ENCODE measurements at regions not wholly inside any gene's neighbourhood (a gene's known extent, or its start where the extent isn't known, plus 50 kb on each side); places are given as distances from the start of the nearest gene placed in this dataset.
"Not testable (repeated sequence)": the region's sequence is repeated elsewhere in the genome, so short reads cannot be mapped to it uniquely, and the experiment has no call there.

DNA sequence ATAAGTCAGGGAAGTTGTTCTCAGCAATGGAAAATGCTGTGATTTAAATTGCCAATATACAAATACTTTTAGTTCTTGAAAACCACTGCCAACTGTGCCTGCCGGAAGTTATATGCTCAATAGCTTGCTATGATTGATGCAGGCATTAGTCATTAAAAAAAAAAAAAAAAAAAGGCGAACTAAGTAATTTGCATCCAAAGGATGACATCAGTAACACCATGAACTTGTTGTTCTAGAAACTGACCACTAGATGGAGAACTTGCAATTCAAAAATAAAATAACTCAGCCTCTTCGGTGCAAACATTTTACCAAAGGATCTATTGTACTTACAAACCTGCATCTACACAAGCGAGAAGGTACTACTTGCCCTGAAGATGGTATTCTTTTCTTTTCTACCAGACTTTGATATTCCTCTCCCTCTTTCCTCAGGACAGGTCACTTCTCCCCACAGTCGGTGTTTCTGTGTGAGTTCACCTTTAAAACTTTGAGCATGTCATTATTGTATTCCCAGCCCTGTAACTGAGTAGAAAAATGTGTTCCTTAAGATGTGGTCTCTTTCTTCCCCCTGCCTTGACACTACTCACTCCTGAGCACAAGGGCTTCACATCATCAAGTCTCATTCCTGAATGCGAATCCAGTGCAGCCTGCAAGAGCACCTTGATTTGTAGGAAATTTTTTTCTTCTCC is 115.0 kb upstream of the VEPH1 start:
- peak; percentile 11 for DNase-seq

DNA sequence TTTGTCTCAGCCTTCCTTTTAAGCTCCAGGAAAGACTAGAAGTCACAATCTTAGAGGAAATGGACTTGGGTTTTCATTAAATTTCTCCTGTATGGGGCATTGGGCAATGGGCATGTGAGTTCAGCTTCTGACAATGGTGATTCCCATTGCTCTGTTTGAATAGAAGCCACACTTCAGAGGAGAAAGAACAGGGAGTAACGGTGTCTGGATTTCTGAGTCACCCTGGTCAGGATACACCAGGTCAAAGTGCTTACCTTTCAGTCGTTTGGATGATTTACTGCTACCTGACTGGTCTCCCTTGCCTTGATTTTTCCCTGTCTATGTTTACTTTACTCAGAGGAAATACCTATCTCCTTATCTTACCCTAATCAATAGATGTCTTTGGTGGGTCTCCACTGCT is 111.7 kb upstream of the VEPH1 start:
- no peak for DNase-seq

DNA sequence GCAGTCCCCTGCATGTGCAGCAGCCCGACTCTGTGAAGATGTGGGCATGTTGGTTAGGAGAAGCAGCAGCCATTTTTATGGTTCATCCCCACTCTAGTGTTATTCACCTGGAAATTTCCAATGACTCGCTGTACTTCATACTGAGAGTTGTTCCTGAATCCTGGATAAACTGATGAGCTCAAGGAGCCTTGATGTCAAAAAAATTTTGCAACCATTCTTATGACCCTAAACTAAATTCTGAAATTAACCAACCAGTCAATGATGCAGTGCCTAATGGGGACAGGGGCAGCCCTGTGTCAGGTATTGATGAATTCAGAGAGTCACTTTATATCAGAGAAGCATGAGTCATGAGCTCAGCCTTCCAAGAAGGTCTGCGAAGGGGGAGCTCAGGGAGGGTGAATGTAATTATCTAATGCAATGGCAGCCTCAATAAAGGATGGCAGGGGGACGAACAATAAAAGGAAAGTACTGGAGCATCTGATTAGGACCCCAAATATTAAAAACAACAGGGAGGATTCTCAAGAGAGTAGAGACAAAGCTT is 108.4 kb upstream of the VEPH1 start:
- no peak for DNase-seq

DNA sequence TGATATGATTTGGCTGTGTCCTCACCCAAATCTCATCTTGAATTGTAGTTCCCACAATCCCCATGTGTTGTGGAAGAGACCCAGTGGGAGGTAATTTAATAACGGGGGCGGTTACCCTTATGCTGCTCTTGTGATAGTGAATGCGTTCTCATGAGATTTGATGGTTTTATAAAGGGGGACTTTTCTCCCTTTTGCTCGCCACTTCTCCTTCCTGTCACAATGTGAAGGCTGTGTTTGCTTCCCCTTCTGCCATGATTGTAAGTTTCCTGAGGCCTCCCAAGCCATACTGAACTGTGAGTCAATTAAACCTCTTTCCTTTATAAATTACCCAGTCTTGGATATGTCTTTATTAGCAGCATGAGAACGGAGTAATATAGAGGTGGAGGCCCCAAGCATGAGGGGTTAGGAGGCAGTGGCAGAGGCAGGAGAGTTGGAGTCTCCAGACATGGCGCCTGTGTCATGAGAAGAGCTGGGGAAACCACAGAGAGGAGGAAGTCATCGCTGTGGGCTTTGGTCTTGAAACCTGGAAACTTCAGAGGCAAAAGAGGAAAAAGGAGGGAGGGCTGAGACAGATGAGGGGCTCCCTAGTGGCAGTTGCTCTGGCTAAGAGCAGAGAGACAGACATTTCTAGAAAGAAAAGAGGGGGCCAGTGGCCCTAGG is 107.8 kb upstream of the VEPH1 start:
- DNase-seq, result no peak

DNA sequence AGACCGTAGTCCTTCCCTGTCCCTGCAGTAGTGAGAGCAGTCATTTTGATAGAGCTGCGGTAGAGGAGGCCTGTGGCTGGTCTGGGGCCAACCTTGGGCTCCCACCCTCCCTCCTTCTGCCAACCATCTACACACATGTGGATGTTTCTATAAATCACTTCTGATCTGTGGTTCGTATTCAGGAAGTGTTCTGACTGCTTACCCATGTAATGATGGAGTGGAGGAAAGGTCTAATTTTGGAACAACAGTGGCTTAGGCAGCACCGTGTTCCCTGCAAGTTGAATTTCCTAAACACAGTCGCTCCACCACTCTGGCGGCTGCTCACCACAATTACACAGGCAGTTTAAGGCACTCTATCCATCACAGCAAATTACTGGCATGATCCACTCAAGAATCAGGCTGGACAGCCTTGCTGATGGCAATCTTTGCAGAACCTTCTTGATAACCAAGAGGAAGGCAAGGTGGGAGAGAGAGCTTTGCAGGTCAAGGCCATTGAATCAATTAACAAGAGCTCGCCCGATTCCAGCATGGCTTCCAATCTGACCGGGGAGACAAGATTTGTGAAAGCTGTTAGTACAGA is 104.7 kb upstream of the VEPH1 start:
- no peak for DNase-seq

DNA sequence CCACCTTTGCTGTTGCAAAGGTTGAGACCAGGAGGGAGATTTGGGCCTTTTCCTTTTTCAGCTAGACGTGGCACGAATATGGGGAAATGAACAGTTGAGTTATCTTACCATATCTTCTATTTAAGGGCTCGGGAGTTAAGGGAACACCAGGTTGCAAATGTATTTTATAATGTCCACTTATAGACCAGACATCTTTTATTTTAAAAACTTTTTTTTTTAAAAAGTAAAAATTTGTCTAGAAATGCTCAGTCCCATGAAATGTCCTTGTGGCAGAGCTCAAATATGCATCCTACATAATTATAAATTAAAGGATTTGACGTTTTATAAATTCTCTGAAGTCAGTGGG is 103.6 kb upstream of the VEPH1 start:
- DNase-seq, result no peak

DNA sequence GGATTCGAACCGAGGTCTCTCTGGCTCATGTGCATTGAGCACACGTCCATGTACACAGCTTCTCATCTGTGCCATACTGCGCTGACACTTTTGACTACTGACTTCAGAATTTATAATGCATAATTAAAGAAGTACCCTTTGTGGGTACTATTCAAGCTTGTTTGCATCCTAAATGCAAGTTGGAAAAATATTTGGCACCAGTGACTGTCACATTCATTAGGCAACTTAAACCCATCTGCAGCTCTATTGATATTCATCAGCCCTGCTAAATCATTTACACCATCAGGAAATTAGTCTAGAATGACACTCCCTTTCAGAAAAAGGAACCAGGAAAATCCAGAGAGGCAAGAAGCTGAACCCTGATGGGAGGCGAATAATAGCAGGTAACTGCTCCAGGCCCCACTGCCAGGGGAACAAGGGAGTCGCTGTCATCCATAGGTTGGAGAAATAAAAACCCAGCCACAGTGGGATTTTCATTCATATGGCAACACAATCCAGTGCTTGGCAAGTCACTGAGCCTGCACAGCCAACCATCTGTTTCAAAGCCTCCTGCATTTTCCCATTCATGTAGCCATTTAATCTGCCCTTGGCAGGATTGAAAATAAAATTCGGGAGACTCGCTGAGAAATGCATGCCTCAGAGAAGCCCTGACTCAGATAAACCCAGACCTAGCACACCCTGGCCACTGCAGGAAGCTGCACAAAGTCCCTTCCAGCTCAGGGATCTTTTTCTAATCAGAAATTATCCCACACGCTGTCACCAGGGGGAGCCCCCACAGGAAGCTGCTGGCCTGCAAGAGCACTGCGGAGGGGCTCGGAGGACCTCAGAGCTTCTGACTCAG is 103.0 kb upstream of the VEPH1 start:
- peak; percentile 32 for DNase-seq

DNA sequence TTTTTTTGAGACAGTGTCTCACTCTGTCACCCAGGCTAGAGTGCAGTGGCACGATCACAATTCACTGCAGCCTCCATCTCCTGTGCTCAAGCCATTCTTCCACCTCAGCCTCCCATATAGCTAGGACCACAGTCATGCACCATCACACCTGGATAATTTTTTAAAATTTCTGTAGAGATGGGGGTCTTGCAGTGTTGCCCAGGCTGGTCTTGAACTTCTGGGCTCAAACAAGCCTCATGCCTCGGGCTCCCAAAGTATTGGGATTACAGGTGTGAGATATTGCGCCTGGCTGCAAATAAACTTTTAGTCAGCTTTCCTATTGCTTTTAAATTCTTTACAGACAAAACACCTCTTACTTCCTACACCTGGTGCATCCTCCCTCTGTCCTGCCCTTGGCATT is 102.1 kb upstream of the VEPH1 start:
- no peak for DNase-seq

DNA sequence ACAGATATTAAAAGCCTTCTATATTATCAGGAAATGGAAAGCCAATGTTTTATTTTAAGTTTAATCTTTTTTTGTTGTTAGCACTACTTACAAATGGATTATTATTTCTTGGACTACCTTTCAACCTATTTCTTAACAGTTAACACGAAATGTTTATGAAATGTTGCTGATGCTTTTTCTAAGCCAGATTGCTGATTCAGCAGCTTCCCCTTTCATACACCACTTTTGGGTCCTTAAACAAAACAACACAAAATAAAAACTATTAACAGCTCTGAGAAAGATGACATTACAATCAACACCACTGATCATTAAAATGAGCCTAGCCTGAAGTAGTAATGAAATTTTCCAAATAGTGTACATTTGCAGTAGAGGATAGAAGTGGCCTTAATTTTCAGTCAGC is 99.2 kb upstream of the VEPH1 start:
- DNase-seq, result no peak

DNA sequence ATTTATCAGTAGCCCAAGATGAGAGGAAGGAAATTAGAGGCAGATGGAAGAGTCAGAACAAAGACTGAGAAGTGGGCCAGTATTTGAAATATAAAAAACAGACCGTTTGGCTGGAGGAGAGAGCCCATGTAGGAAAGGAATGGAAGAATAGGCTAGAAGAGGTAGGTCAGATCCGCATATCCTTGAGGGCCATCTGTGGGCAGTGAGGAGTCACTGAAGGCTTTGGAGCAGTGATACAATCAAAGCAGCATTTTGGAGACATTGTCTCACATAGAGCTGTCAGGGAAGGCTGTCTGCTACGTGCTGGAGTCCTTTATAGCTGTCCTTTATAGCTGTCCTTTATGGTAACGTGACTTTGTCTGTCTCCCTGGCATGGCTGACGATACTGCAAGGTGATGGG is 92.0 kb upstream of the VEPH1 start:
- DNase-seq, result no peak

DNA sequence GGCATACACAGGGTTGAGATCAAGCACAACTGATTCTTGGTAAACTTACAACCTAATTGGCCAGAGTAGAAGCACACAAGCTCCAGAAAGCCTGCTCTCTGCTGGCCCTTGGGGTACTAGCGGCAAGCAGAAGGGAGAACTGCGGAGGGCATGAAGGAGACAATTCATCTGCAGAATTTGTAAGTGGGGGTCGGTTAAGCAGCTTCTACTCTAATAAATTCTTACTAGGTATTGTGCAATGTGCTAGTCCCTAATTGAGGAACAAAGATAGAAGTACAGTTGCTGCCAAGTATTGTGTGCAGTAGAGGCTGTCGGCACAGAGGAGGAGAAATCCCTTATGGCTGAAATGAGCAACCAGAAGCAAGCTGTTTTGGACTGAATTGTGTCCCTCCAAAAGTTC is 91.2 kb upstream of the VEPH1 start:
- DNase-seq, result no peak

DNA sequence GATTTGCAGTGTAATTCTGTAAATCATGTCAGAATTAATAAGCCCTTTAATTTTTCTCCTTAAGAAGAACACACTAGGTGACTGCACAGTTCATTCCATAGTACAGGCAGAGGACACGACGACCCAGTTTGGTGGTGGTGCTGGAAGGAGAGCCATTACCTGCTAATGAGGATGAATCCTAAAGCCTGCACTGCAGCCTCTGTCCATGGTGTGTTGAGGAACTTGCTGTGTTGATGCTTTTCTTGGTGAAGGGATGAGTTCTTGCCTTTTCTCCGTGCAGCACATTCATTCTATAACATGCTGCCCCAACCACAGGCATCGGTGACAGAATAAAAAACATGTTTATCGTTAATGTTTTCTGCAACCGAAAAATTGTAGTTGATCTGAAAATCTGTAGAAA is 89.6 kb upstream of the VEPH1 start:
- DNase-seq, result no peak

DNA sequence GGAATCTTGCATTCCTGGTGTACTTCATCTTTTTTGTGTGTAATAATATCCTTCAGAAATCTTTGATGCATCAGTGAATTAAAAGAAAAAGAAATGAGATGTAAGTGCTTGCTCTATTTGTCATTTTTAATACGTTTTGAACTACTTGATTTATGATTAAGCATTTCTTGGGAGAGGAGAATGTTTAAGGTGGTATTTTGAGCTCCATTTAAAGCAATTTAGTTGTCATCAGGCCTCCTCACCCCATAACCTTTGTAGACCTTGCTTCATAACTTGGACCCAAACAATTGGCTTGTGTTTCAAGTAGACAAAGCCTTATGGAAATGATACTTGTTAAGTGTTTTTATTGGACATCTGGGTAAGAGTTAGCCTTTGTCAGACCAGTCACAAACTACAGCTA is 87.1 kb upstream of the VEPH1 start:
- DNase-seq, result no peak

DNA sequence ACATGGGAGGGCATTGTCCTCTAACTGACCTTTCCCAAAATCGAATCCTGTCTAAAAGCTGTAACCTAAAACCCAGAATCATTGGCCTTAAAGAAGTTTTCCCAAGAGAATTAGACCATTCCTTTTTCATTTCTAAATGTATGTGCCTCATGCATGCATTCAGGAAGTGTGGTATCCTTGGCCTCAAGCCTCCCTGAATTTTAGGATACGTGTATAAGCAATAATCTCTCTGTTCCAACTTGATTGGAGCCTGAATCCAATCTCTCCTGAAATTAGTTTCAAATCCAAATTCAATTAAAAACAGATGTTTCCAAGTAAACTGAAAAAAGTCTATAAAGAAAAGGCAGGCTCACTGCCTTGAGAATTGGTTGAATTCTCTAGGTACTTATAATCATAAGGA is 86.0 kb upstream of the VEPH1 start:
- no peak for DNase-seq

DNA sequence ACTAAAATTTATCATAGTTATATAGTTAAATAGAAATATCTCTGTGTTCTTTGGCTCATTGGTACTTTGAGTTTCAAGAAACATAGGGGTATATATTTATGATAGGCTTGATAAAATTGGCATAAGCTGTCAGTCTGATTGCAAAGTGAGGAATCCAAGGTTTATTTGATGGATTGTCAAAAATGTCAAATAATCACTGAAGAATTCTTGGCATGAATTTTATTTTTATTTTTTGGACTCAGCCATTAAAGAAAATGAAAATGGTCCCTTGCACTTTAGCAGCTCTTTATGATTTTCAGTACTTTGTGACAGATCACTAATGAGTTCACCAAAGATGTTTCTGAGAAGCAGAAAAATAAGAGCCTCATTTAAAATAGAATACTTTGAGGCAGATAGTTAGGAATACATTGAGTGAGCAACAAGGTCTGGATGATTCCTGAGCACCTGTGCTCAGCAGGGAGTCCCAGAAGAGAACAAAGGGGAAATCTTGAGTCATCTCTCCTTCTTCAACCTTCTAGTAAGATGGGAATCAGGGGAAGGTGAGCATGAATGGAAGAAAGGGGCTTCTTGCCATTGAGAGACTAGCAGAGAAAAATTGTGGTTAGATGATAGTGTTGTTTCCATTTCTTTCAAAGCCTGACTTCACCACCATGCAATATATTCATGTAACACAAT is 85.3 kb upstream of the VEPH1 start:
- DNase-seq, result no peak

DNA sequence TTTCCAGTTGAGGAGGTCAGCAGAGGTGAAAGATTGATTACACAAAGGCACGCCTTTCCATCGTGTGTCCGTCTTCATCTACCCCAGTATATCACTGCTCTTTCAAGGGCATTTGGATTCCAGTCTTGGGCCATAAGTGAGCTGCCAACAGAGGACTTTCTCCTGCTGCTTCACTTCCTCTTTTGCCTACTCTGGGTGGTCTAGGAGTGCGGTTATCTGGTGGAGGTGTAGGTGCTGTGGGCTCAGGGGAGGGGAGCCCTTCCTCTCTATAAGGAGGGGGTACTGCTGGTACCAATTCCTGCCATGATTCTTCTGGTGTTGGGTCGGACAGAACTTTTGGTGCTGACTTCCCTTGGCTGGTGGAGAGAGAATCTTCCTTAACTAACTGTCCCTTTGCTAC is 83.1 kb upstream of the VEPH1 start:
- DNase-seq, result no peak

DNA sequence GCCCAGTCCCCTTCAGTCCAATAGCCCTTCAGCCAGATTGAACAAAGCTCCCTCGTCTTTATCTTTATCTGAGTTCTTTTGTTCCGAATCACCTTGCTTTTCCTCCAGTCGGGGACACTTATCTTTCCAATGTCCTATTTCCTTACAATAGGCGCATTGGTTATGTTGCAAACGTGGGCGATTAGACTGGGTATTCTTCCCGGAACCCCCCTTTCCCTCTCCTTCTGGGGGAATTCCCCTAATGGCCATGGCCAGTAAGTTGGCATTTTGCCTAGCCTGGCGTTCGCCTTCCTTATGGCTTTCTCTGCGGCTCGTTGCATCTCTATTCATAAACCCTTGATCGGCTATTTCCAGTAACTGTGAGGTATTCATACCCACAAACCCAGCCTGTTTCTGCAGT is 82.2 kb upstream of the VEPH1 start:
- DNase-seq, result no peak

DNA sequence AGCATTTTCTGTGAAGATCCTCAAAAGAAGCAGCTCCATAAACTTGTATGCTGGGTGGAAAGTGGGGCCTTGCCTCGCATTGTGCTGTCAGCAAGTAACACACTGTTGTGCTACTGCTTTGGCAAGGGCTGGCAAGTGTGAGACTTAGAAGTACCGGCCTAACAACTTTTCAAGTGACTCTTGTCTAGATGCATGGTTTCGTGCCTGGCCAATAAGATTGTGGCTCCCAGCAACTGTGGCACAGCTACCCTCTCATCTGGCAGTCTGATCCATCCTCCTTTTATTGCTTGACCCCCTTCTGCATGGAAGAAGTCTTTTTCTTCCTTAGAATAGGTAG is 79.4 kb upstream of the VEPH1 start:
- DNase-seq, result no peak

DNA sequence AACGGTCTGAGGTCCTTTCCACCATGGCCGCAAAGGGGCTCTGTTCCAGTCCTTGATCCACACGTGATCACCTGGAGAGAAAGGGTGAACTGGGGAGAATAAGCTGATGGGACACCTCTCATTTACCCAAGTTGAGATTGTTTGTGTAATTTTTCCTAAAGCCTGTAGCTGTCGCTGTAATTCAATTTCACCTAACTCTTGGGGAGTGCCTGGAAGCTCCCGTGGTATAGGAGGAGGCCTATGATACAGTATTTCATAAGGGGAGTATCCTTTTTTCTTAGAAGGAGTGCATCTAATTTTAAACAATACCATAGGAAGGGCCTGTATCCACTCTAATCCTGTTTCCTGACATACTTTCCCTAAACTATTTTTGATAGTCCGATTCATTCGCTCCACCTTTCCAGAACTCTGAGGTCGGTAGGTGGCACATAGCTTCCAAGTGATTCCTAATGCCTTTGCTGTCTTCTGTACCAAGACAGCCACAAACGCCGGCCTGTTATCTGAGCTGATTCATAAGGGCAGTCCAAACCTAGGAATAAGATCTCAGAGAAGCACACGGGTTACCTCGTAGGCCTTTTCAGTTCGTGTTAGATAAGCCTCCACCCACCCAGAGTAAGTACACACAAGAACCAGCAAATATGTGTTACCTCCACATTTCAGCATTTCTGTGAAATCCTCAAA is 78.9 kb upstream of the VEPH1 start:
- not testable (repeated sequence) for DNase-seq

DNA sequence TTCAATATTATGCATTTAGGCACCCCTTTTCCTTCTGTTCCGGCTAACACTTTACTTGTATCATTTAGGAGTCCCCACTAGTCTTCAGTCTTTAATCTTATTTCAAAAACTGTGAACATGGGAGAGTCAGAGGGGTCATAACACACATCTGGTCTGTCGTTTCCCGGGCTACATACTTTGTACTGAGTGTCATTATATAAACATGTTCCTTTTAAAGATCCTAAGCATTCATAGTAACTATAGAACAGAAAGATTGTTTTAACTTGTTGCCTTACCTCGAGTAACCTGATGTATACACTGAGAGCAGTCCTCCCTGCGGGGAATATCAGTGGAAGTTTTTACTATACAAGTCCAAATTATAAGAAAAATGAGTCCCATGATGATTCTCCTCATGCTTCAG is 78.2 kb upstream of the VEPH1 start:
- DNase-seq, result no peak

DNA sequence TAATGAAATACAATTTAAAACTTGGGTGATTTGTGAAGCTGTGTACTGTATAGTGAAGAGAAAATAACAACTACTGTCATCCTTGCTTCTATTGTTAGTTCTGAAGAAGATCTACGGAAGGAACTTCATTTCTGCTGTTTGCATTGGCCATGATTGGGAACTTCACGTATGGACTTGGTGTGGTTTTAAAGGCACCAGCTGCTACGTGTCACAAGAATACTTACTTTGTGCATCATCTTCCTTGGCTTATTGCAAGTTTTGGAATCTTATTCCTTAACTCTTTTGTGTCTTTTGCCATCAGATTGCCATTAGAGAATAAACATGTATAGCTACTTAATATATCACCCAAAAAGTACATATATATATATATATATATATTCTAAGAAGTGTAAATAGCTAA is 75.0 kb upstream of the VEPH1 start:
- no peak for DNase-seq

DNA sequence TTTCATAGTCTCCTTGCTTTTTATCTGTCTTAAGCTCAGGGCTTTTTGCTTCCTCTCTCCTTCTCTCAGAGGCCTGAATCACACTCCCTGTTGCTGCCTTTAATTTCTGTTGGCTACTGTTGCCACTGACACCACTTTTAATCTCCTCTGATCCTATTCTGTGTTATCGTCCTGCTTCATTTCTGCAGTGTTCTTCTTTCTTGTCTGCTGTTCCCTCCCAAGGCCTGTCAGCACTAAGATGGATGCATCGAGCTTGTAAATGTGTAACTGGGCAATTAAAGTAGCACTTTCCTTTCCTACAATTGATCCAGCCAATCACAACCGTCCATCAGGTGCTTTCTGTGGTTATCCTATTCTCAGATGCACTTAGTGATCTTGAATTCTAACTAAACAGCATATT is 71.3 kb upstream of the VEPH1 start:
- no peak for DNase-seq

All from NK-92 treated with Interleukin-12 subunit alpha and Interleukin-12 subunit beta, amount 100 ng/mL, for 24 hours (cell line).